Astrocyte (in vitro differentiated cells and primary cell): ENCODE measurements at regions not wholly inside any gene's neighbourhood (a gene's known extent, or its start where the extent isn't known, plus 50 kb on each side); places are given as distances from the start of the nearest gene placed in this dataset.

Experiments
- EZH2 ChIP-seq: IDR thresholded peaks from 2 replicates; pipeline ENCODE4 v1.6.1; 2012; ENCODE audit warnings: mild to moderate bottlenecking, low read length, inconsistent platforms; ENCODE audit not compliant: insufficient read depth
- TF ChIP-seq, protein P1 (sequence below): IDR thresholded peaks from 2 replicates; pipeline ENCODE4 v1.5.1; 2011; ENCODE audit warnings: low read depth, mild to moderate bottlenecking, inconsistent platforms, low read length, moderate library complexity; ENCODE audit not compliant: insufficient read depth

DNA sequence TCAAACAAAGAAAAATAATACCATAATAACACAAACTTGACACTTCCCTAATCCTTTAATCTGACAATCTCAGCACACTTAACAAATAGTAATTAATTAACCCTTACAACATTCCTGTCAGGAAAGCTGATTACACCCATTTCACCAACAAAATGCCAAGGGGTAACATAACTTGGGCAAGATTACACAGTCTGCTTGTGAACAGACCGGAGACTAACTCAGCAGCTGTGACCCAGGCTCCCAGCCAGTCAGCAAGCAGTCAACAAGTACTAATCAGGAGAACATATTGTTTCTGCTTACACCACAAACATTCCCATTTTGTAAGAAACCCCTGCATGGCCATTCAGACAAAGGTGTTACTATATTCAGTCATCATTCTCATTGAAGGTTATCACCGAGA is 592.5 kb upstream of the FLRT2 start:
- TF ChIP-seq, protein P1, sequence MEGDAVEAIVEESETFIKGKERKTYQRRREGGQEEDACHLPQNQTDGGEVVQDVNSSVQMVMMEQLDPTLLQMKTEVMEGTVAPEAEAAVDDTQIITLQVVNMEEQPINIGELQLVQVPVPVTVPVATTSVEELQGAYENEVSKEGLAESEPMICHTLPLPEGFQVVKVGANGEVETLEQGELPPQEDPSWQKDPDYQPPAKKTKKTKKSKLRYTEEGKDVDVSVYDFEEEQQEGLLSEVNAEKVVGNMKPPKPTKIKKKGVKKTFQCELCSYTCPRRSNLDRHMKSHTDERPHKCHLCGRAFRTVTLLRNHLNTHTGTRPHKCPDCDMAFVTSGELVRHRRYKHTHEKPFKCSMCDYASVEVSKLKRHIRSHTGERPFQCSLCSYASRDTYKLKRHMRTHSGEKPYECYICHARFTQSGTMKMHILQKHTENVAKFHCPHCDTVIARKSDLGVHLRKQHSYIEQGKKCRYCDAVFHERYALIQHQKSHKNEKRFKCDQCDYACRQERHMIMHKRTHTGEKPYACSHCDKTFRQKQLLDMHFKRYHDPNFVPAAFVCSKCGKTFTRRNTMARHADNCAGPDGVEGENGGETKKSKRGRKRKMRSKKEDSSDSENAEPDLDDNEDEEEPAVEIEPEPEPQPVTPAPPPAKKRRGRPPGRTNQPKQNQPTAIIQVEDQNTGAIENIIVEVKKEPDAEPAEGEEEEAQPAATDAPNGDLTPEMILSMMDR = no peak
- TF ChIP-seq EZH2 = no peak
